ENCODE measurements at regions not wholly inside any gene's neighbourhood (a gene's known extent, or its start where the extent isn't known, plus 50 kb on each side); places are given as distances from the start of the nearest gene placed in this dataset.

GRCh38 chr3:81024560-81024959 is 736.9 kb downstream of the GBE1 start:
- Histone ChIP-seq H3K27me3 (ENCODE audit: low read length) (no peaks in the 10 kb centered on the region), H2AFZ (ENCODE audit: low read length) (no peak overlapping the region), H3K27ac (ENCODE audit: low read length) (no peak overlapping the region), H3K9me3 (ENCODE audit: low read length) (no peaks in the 10 kb centered on the region), H3K79me2 (ENCODE audit: low read length) (no peaks in the 10 kb centered on the region), H3K4me3 (ENCODE audit: low read length) (no peak overlapping the region), H3K36me3 (ENCODE audit: insufficient read depth, low read length) (no peaks in the 10 kb centered on the region), H3K4me1 (ENCODE audit: low read length) (no peaks in the 10 kb centered on the region), H3K9me2 (replicated peaks; ENCODE audit: insufficient read depth, low read length) (no peaks in the 10 kb centered on the region), H3K4me2 (ENCODE audit: low read depth, low read length, poor library complexity, severe bottlenecking) (no peak overlapping the region), H4K20me1 (ENCODE audit: insufficient read depth, low read depth, low read length) (no peaks in the 10 kb centered on the region), H3K9ac (ENCODE audit: low read length) (no peak overlapping the region)
- DNase-seq = peak; percentile 33

GRCh38 chr3:81022339-81022738 is 739.1 kb downstream of the GBE1 start:
- Histone ChIP-seq H3K9me2 (replicated peaks; ENCODE audit: insufficient read depth, low read length) (no peaks in the 10 kb centered on the region), H3K4me1 (ENCODE audit: low read length) (no peaks in the 10 kb centered on the region), H3K9me3 (ENCODE audit: low read length) (no peaks in the 10 kb centered on the region), H3K9ac (ENCODE audit: low read length) (no peak overlapping the region), H4K20me1 (ENCODE audit: insufficient read depth, low read depth, low read length) (no peaks in the 10 kb centered on the region), H3K27ac (ENCODE audit: low read length) (no peak overlapping the region), H3K79me2 (ENCODE audit: low read length) (no peaks in the 10 kb centered on the region), H3K36me3 (ENCODE audit: insufficient read depth, low read length) (no peaks in the 10 kb centered on the region), H3K27me3 (ENCODE audit: low read length) (no peaks in the 10 kb centered on the region), H2AFZ (ENCODE audit: low read length) (no peak overlapping the region), H3K4me2 (ENCODE audit: low read depth, low read length, poor library complexity, severe bottlenecking) (no peak overlapping the region), H3K4me3 (ENCODE audit: low read length) (no peak overlapping the region)
- DNase-seq = no peak

- H3K27me3 ChIP-seq (ENCODE audit: low read length) = no peaks in the 10 kb centered on the region
- H3K36me3 ChIP-seq (ENCODE audit: insufficient read depth, low read length) = no peaks in the 10 kb centered on the region
- no peak for DNase-seq
- H3K4me3 ChIP-seq (ENCODE audit: low read length) = no peak overlapping the region
- no peaks in the 10 kb centered on the region for H3K9me2 ChIP-seq (replicated peaks; ENCODE audit: insufficient read depth, low read length)
- H3K27ac ChIP-seq (ENCODE audit: low read length) = no peak overlapping the region
- no peaks in the 10 kb centered on the region for H3K79me2 ChIP-seq (ENCODE audit: low read length)
- H3K4me2 ChIP-seq (ENCODE audit: low read depth, low read length, poor library complexity, severe bottlenecking) = no peak overlapping the region
- H2AFZ ChIP-seq (ENCODE audit: low read length) = no peak overlapping the region
- H3K9ac ChIP-seq (ENCODE audit: low read length) = no peak overlapping the region
- H4K20me1 ChIP-seq (ENCODE audit: insufficient read depth, low read depth, low read length) = no peaks in the 10 kb centered on the region
- H3K4me1 ChIP-seq (ENCODE audit: low read length) = no peaks in the 10 kb centered on the region
- H3K9me3 ChIP-seq (ENCODE audit: low read length) = no peaks in the 10 kb centered on the region
Measured at GRCh38 chr3:81013360-81013759, 748.1 kb downstream of the GBE1 start.

GRCh38 chr3:81005992-81006391 is 755.5 kb downstream of the GBE1 start:
- H3K4me2 ChIP-seq (ENCODE audit: low read depth, low read length, poor library complexity, severe bottlenecking) = no peak overlapping the region
- H3K79me2 ChIP-seq (ENCODE audit: low read length) = no peaks in the 10 kb centered on the region
- H3K36me3 ChIP-seq (ENCODE audit: insufficient read depth, low read length) = no peaks in the 10 kb centered on the region
- DNase-seq = peak; percentile 45
- no peaks in the 10 kb centered on the region for H3K9me3 ChIP-seq (ENCODE audit: low read length)
- no peak overlapping the region for H3K9ac ChIP-seq (ENCODE audit: low read length)
- no peaks in the 10 kb centered on the region for H3K9me2 ChIP-seq (replicated peaks; ENCODE audit: insufficient read depth, low read length)
- no peaks in the 10 kb centered on the region for H3K4me1 ChIP-seq (ENCODE audit: low read length)
- no peak overlapping the region for H3K4me3 ChIP-seq (ENCODE audit: low read length)
- no peak overlapping the region for H2AFZ ChIP-seq (ENCODE audit: low read length)
- H3K27me3 ChIP-seq (ENCODE audit: low read length) = no peaks in the 10 kb centered on the region; the same call in 1 of the 2 replicates
- no peaks in the 10 kb centered on the region for H4K20me1 ChIP-seq (ENCODE audit: insufficient read depth, low read depth, low read length)
- H3K27ac ChIP-seq (ENCODE audit: low read length) = no peak overlapping the region

GRCh38 chr3:81003817-81004216 is 757.6 kb downstream of the GBE1 start:
- Histone ChIP-seq H3K9me3 (ENCODE audit: low read length) (no peaks in the 10 kb centered on the region), H2AFZ (ENCODE audit: low read length) (no peak overlapping the region), H4K20me1 (ENCODE audit: insufficient read depth, low read depth, low read length) (no peaks in the 10 kb centered on the region), H3K4me3 (ENCODE audit: low read length) (no peak overlapping the region), H3K79me2 (ENCODE audit: low read length) (no peaks in the 10 kb centered on the region), H3K36me3 (ENCODE audit: insufficient read depth, low read length) (no peaks in the 10 kb centered on the region), H3K4me1 (ENCODE audit: low read length) (no peaks in the 10 kb centered on the region), H3K27me3 (ENCODE audit: low read length) (no peaks in the 10 kb centered on the region; the same call in 1 of the 2 replicates), H3K9ac (ENCODE audit: low read length) (no peak overlapping the region), H3K27ac (ENCODE audit: low read length) (no peak overlapping the region), H3K4me2 (ENCODE audit: low read depth, low read length, poor library complexity, severe bottlenecking) (no peak overlapping the region), H3K9me2 (replicated peaks; ENCODE audit: insufficient read depth, low read length) (no peaks in the 10 kb centered on the region)
- no peak for DNase-seq

GRCh38 chr3:81003008-81003645 is 758.3 kb downstream of the GBE1 start:
- H2AFZ ChIP-seq (ENCODE audit: low read length) = no peak overlapping the region
- no peaks in the 10 kb centered on the region for H3K9me3 ChIP-seq (ENCODE audit: low read length)
- no peak overlapping the region for H3K4me2 ChIP-seq (ENCODE audit: low read depth, low read length, poor library complexity, severe bottlenecking)
- H3K4me1 ChIP-seq (ENCODE audit: low read length) = no peaks in the 10 kb centered on the region
- no peak overlapping the region for H3K9ac ChIP-seq (ENCODE audit: low read length)
- no peak for DNase-seq
- no peak overlapping the region for H3K27ac ChIP-seq (ENCODE audit: low read length)
- no peaks in the 10 kb centered on the region for H4K20me1 ChIP-seq (ENCODE audit: insufficient read depth, low read depth, low read length)
- H3K4me3 ChIP-seq (ENCODE audit: low read length) = no peak overlapping the region
- H3K27me3 ChIP-seq (ENCODE audit: low read length) = no peaks in the 10 kb centered on the region; the same call in 1 of the 2 replicates
- no peaks in the 10 kb centered on the region for H3K9me2 ChIP-seq (replicated peaks; ENCODE audit: insufficient read depth, low read length)
- no peaks in the 10 kb centered on the region for H3K79me2 ChIP-seq (ENCODE audit: low read length)
- H3K36me3 ChIP-seq (ENCODE audit: insufficient read depth, low read length) = no peaks in the 10 kb centered on the region

- no peak overlapping the region for H2AFZ ChIP-seq (ENCODE audit: low read length)
- no peaks in the 10 kb centered on the region for H3K9me2 ChIP-seq (replicated peaks; ENCODE audit: insufficient read depth, low read length)
- no peak overlapping the region for H3K9ac ChIP-seq (ENCODE audit: low read length)
- H3K4me2 ChIP-seq (ENCODE audit: low read depth, low read length, poor library complexity, severe bottlenecking) = no peak overlapping the region
- H4K20me1 ChIP-seq (ENCODE audit: insufficient read depth, low read depth, low read length) = no peaks in the 10 kb centered on the region
- H3K4me3 ChIP-seq (ENCODE audit: low read length) = no peak overlapping the region
- no peaks in the 10 kb centered on the region for H3K36me3 ChIP-seq (ENCODE audit: insufficient read depth, low read length)
- no peaks in the 10 kb centered on the region for H3K9me3 ChIP-seq (ENCODE audit: low read length)
- no peak for DNase-seq
- no peaks in the 10 kb centered on the region for H3K4me1 ChIP-seq (ENCODE audit: low read length)
- H3K27me3 ChIP-seq (ENCODE audit: low read length) = peaks cover 3% of the 10 kb centered on the region; the same call in 1 of the 2 replicates
- no peaks in the 10 kb centered on the region for H3K79me2 ChIP-seq (ENCODE audit: low read length)
- no peak overlapping the region for H3K27ac ChIP-seq (ENCODE audit: low read length)
Measured at GRCh38 chr3:80999481-80999880, 762.0 kb downstream of the GBE1 start.

- H3K27ac ChIP-seq (ENCODE audit: low read length) = no peak overlapping the region
- no peak for DNase-seq
- no peaks in the 10 kb centered on the region for H3K4me1 ChIP-seq (ENCODE audit: low read length)
- H3K9ac ChIP-seq (ENCODE audit: low read length) = no peak overlapping the region
- no peak overlapping the region for H3K4me2 ChIP-seq (ENCODE audit: low read depth, low read length, poor library complexity, severe bottlenecking)
- no peak overlapping the region for H3K4me3 ChIP-seq (ENCODE audit: low read length)
- H3K9me2 ChIP-seq (replicated peaks; ENCODE audit: insufficient read depth, low read length) = no peaks in the 10 kb centered on the region
- no peaks in the 10 kb centered on the region for H3K36me3 ChIP-seq (ENCODE audit: insufficient read depth, low read length)
- no peak overlapping the region for H2AFZ ChIP-seq (ENCODE audit: low read length)
- no peaks in the 10 kb centered on the region for H4K20me1 ChIP-seq (ENCODE audit: insufficient read depth, low read depth, low read length)
- no peaks in the 10 kb centered on the region for H3K79me2 ChIP-seq (ENCODE audit: low read length)
- H3K27me3 ChIP-seq (ENCODE audit: low read length) = 0 out of 2 replicates have a peak, but pooled peaks cover 3% of the 10 kb centered on the region
- H3K9me3 ChIP-seq (ENCODE audit: low read length) = no peaks in the 10 kb centered on the region
Measured at GRCh38 chr3:80998022-80998421, 763.4 kb downstream of the GBE1 start.
